GM18502 (cell line): ENCODE measurements at regions not wholly inside any gene's neighbourhood (a gene's known extent, or its start where the extent isn't known, plus 50 kb on each side); places are given as distances from the start of the nearest gene placed in this dataset.

Source experiments
- ATAC-seq: cut with Tn5 transposase; IDR thresholded peaks from one replicate; pipeline ENCODE4 v1.9.1; 2021; ENCODE audit warnings: mild to moderate bottlenecking; ENCODE audit not compliant: unreplicated experiment, poor library complexity

DNA sequence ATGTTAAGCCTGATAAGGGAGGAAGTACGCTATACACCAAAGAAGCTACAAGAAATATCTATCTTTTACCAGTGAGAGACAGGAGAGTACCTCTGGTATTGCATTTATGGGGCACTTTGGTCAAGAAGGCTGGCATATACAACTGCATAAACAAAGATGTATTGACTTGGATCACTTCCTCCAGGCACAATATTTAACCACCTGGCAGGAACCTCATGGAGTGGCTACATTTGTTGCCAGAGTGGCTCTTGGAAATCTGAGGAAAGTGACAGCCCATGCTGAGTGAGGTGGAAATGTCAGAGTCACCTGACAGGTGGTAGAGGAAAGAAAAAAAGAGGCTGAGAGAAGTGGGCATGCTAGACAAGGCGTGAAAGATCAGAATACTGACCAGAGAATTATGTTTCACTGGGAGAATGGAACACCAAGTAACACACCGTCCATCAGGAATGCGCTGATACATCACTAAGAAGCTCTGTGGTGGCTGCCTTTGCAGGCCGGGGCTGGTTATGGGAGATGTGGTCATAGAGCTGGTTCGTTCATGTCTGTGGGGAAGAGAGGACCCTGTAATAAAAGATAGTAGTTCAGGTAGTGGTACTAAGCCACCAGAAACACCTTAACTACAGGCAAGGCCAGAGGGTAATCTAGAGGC, 61.4 kb upstream of the UFL1 start:
- ATAC-seq = no peak

DNA sequence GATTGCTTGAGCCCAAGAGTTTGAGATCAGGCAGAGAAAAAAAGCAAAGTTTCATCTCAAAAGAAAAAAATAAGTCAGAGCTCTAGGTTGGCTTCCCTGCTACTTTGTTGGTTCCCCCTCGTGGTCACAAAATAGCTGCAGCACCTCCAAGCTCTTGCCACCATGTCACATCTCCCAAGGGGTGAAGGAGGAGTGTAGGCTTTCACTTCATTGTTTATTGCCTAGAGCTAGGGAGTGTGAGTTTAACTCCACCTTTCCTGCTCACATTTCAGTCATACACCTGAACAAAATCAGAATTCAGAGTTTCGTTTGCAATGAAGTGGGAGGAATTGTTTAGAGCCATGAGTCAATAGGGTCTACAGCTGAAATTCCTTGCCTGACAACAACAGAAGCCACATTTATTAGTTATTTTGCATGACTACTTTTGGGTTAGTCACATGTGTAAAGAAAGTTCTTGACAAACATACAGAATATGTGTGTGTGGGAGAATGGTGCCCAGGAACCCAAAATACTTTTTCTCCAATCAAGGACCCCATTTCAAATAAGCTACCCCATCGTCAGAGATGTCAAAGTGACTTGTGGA, 56.2 kb upstream of the UFL1 start:
- peak; percentile 41 for ATAC-seq

DNA sequence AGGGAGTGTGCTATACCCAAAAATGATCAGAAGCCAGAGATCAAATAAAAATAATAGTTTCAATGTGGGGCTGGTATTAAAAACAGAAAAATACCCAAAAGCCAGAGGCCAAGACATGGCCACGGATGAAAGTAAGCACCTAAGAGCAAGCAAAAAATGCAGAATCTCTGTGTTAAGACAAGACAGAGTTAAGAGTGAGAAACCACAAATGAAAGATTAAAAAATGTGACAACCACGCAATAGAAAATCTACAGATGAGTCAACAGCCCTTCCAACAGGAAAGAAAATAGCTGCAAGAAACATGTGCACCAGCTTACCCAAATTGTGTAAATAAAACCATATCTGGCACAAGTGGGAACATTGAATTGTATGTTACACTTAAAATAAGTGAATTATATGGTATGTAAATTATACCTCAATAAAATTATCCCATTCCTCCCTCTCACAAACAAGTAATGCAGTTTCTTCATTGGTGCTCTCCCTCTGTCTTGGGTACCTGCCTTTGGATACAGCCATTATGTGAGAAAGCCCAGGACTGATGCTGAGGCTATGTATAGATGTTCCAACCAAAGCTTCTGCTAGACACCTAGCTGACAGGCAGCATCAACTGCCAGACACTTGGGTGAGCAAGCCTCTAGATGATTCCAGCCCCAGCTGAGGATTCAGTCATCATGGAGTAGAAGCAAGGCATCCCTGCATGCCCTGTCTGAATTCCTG, 55.3 kb upstream of the UFL1 start:
- ATAC-seq = peak; percentile 73

DNA sequence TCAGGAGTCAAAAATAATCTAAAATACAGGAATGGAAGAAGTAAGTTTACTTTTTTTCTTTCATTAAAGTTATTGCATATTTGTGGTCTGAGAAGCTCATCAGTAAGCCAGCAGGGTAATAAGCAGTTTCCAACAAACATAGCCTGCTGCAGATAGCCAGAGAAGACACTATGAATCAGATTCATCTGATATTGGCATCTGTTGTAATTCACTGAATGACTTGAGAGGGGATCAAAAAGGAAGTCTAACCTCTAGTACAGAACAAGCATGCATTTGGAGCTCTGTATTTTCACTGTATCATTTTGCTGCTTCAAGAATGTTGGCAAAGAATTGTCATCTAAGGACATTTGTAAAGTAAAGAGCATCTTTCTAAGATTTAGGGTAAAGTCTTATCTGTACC, 53.8 kb upstream of the UFL1 start:
- ATAC-seq = no peak

DNA sequence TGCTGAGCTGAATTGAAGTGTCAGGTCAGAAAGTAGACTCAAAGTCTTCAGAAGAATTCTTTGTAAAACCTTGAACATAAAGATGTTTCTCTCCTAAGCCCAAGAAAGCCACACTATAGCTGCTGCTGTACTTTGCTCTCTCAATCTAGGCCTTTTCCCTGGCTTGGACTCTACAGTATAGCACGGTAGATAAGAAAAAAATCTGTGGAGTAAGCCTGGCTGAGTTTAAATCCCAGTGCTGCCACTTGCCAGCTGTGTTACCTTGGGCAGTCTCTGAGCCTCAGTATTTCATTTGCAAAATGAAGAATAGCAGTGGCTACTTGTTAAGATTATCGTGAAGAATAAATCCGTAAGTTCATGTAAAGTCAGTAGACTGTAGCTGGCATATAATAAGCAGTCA, 53.3 kb upstream of the UFL1 start:
- no peak for ATAC-seq

DNA sequence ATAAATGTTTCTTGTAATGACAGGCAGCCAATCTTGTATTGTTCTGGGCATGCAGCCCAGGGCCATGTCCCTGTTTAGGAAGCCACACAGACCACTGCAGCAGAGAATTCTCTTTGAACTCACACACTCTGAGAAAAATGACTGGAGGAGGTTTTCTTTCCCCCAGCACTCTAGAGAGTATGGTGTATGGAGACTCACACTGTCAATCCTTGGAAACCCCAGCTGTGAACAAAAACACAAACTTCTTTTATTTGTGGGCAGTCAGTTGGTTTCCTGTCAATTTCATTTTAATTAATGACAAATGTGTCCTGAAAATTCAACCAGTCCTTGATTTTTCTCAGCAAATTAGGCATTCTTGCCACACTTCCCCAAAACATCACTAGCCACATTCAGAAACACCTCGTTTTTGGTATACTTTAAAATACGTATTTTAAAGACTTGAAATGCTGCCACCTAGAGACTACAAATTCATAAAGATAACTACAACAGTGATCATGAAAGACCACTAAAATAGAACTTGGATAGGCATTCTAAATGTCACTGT, 52.9 kb upstream of the UFL1 start:
- ATAC-seq = no peak

DNA sequence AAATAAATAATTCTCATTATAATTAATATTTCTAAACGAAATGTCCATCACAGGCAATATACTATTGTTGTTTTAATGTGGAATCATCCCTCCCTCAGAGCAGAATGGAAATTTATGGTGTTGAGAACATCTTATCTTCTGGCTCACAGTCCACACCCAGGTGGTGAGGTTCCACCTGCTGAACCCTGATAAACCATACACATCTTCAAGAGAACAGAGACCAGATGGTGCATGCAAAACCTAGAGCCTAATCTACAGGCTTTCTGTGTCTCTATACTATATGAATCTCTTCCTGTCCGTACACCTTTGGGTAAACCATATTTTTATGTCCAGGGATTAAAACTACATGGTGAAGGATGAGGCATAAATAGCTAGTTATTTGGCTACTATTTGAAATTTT, 52.3 kb upstream of the UFL1 start:
- no peak for ATAC-seq

DNA sequence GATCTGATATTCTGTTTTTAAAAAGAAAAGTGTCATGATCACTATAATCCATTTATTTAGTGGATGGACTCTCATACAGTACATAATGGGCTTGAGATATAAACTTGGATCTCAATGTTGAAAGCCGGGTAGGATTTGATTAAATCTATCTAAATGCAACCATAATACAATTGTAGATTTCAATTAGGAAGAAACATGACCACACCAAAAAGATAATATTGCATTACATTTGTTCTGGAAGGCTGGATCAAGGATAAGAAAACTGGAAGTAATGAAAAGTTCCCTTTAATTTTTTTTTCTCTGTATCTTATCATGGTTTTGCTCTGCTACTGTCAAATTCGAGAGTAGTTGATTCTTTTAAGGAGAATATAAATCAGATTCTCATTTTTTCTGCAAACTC, 51.3 kb upstream of the UFL1 start:
- ATAC-seq = no peak
